ENCODE measurements at regions not wholly inside any gene's neighbourhood (a gene's known extent, or its start where the extent isn't known, plus 50 kb on each side); places are given as distances from the start of the nearest gene placed in this dataset.
"Not testable (repeated sequence)": the region's sequence is repeated elsewhere in the genome, so short reads cannot be mapped to it uniquely, and the experiment has no call there.

GRCh38 chr3:99586701-99587100 is 51.7 kb upstream of the COL8A1 start:
- no peak for DNase-seq (ENCODE audit: low read depth in 2 of 2)

GRCh38 chr3:99579965-99580364 is 58.4 kb upstream of the COL8A1 start:
- DNase-seq (ENCODE audit: low read depth in 2 of 2): no peak

DNA sequence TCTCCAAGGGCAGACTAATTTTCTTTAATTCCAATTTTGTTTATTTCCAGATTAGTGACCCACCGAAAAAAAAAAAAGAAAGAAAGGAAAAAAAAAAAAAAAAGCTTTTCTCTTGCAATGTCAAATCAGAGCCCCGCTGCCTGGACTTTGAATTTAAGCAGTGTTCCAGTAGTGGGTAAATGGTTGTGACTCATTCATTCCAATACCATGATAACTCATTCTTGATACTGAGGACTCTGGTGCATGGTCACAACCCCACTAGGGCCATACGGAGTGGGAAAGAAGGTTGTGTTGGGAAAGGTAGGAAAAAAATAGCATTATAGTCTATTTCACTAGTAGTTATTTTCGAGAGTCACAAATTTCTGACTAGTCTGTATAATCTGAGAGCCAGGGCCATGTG is 59.1 kb upstream of the COL8A1 start:
- DNase-seq (ENCODE audit: low read depth in 2 of 2): no peak

- no peak for DNase-seq (ENCODE audit: low read depth in 2 of 2)
Observed at GRCh38 chr3:99578339-99578970, 59.9 kb upstream of the COL8A1 start.

- no peak for DNase-seq (ENCODE audit: low read depth in 2 of 2)
Observed at GRCh38 chr3:99576904-99577559, 61.4 kb upstream of the COL8A1 start.

- DNase-seq (ENCODE audit: low read depth in 2 of 2): no peak
Observed at GRCh38 chr3:99575683-99576082, 62.7 kb upstream of the COL8A1 start.

DNA sequence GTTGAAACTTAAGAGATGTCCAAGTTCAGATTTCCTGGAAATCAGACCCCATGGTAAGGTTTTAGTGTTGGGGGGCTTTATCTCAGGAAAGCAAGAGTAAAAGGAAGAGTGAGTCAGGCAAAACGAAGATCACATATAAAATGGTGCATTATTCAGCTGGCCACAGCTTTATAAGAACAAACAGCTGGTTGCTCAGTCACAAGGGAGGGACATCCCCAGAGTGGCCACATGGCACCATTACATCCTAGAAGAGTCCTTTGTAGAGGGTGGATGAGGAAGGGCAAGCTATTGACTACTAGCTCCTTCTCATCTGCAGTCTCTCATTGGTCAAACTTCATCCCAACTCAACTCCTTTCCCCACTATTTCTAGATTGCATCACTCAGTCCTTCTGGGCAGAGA is 68.3 kb upstream of the COL8A1 start:
- no peak for DNase-seq (ENCODE audit: low read depth in 2 of 2)

- no peak for DNase-seq (ENCODE audit: low read depth in 2 of 2)
Observed at GRCh38 chr3:99568663-99569335, 69.6 kb upstream of the COL8A1 start.

DNA sequence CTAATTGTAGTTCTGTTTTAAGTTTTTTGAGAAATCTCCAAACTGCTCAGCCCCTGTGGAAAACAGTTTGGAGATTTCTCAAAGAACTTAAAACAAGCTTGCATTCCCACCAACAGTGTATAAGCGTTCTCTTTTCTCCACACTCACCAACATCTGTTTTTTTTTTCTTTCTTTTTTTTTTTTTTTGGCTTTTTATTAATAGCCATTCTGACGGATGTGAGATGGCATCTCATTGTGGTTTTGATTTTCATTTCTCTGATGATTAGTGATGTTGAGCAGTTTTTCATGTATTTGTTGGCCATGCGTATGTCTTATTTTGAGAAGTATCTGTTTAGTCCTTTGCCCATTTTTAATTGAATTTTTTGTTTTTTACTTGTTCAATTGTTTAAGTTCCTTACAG is 73.1 kb upstream of the COL8A1 start:
- DNase-seq (ENCODE audit: low read depth in 2 of 2): no peak

DNA sequence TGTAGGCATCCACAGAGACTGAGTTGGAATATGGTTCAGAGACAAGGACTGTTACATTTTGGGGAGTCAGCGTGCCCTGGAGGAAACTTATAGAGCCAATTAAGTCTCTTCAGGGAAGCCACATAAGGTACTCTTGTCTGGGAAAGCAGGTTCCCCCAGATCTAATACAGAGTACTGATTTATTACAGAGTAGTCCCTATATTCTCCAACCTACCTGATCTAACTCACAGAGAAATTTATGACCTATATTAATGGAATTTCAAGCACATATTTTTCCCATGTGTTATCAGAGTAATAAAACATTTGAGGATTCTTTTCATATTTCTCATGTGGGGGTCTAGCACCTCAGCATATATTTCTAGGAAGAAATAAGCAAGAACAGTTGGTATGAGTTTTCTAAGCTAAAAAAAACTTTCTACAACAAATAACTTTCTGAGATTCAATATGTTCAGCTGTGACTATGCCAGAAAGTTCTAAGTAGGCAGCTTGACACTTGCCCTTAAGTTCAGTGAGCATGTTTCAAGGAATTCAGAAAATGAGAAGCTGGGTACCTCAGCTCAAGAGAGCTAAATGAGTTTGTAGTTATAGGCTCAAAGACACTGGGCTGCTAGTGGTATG is 75.3 kb upstream of the COL8A1 start:
- no peak for DNase-seq (ENCODE audit: low read depth in 2 of 2)

DNA sequence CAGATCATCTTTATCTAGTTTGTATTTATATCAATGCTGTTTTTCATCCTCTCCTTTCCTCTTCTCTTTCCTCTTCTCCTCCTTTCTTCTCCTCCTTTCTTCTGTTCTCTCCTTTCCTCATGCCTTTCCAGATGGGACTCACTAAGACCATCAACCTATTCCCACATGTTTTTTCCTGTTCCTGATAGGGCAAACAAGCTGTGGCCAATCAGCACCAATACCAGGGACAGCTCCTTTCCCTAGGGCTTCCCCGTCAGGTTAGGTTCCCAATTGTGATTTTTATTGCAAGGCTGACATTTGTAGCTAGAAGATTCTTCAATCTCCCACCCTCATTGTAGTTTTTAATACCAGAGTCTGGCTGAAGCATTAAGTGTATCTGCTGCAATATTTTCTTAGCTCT is 76.3 kb upstream of the COL8A1 start:
- DNase-seq (ENCODE audit: low read depth in 2 of 2): no peak

DNA sequence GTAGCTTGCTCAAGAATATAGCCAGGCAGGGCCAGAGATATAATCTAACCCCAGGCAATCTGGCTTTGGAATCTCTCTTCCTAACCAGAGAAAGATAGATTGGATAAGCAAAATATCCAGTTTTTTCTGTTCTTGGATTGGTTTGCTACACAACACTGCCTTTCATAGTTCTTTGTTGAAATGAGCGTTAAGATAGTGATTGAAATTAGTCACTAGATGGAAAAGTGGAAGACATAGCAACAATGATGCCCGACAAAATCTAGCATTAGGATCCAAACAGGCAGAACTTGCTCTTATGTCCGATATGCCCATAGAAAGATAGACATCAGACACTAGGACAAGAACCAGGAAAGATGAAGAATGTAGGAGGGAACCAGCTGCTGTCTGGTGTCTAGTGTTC is 77.3 kb upstream of the COL8A1 start:
- no peak for DNase-seq (ENCODE audit: low read depth in 2 of 2)

DNA sequence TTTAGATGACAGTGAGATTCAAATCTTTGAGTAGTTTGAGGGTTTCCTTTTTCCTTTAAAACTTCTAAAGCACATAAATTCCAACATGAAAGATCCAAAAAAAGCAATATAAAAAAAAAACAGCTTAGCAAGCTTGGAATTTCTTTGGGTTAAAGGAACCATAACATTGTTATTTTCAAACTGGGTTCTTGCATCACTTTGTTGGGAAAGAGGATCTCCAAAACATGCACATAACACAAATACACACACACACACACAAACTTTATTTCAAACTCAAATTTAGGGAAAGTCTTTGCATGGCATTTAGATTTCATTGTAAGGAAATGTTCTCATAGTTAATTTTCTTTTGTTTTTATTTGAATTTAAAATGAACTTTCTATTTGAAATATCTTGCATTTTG is 79.2 kb upstream of the COL8A1 start:
- no peak for DNase-seq (ENCODE audit: low read depth in 2 of 2)

DNA sequence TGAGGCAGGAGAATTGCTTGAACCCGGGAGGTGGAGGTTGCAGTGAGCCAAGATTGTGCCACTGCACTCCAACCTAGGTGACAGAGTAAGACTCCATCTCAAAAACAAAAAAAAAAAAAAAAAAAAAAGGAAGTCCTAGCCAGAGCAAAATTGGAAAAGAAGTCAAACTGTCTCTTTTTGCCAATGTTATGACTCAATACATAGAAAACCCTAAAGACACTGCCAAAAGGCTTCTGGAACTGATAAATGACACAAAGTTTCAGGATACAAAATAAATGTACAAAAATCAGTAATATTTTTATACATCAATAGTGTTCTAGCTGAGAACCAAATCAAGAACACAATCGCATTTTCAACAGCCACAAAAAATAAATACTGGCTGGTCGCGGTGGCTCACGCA is 82.5 kb upstream of the COL8A1 start:
- DNase-seq (ENCODE audit: low read depth in 2 of 2): not testable (repeated sequence)

DNA sequence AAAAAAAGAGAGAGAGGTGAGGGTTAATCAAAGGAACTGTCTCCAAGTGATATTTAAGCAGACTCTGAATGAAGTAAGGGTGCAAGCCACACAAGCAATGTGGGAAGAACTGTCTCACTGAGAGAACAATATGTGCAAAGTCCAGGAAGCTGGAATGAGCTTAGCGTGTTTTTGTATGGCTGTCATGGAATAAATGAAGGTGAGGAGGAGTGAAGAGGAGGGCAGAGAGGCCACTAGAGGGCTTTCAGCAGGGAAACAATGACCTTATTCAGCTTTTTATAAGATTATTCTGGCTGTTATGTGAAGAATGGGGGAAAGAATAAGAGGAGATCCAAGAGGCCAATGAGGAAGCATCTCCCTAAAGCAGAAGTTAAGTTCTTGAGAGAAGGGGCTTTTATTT is 86.9 kb upstream of the COL8A1 start:
- DNase-seq (ENCODE audit: low read depth in 2 of 2): no peak

DNA sequence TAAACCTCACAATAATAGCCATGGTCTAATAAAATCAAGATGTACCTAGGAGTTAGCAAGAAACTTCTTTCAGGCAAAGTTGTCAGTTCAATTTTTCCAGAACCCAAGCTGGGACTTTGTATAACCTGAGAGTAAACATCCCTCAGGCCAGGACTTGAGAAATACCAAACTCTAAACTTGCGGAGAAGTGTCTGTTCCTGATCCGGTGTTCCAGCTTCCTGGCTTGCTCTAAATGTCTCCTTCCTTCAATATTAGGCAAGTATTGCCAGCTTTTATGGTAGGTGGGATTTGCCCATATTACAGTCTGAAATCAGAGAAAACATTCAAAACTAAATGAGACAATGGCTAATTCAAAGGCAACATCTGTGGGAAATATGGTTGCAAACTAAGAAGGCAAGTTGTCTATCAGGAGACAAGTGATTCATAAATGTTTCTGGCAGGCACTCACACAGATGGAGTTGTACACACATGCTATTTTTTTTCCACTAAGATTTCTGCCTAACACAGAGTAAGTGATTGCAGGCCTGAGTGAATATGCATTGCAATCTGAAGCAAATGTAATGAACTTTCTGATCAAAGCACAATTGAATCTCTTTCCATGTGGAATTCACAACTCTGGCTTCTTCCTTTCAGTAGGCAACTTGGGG is 88.3 kb upstream of the COL8A1 start:
- no peak for DNase-seq (ENCODE audit: low read depth in 2 of 2)

DNA sequence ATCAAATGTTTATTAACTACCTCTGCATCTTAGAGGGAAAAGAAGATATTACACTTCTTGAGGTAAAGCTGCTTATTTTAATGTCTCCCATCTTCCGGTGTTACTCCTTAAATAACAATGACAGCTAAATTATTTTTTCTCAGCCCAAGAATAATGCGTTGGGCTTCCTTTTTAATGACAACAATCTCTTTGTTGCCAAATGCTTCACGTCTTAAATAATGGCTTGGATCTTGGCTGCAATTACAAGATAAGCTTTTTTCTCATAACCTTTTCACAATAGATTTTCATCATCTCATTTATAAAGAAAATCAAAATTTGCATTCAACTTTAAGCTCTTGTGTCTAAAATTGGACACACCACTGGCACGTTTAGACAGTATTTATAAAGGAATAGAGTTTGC is 89.2 kb upstream of the COL8A1 start:
- DNase-seq (ENCODE audit: low read depth in 2 of 2): no peak

DNA sequence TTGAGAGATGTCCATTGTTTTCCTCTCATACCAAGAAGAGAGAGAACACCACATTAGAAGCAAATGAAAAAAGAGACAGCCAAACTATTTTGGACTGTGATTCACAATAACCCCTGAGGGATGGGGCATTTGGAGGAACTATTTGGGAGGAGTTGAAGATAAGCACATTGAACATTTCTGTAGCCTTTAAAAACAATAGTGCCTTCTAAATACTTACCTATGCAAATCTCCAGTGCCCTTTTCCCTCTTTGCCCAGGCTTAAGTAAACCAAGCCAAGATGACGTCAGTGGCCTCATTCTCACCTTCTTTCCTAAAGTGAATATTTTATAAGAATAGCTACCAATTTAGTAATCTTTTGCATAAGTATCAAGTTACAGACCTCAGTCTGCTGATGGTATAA is 89.7 kb upstream of the COL8A1 start:
- DNase-seq (ENCODE audit: low read depth in 2 of 2): no peak

- no peak for DNase-seq (ENCODE audit: low read depth in 2 of 2)
Observed at GRCh38 chr3:99545941-99546580, 92.3 kb upstream of the COL8A1 start.

DNA sequence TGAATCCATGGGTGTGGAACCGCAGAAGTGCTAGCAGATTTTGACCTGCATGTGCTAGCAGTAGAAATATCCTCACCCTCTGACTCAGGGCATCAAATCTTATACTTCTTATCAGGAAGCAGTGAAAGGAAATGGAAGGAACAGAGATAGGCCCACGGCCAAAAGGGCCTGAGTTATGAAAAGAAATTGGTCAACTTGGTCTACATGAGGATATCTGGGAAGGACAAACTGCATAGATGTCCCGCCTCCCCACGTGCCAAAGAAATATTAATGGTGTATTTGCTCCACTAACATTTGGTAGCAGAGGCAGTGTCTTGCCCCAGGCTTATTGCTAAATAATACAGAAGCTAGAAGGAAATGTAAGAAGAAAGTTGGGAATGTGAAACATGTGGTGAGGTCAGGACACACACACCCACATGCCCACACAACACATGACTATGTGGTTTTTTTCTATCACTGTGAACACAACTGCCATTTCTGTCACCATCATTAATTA is 93.6 kb upstream of the COL8A1 start:
- no peak for DNase-seq (ENCODE audit: low read depth in 2 of 2)

DNA sequence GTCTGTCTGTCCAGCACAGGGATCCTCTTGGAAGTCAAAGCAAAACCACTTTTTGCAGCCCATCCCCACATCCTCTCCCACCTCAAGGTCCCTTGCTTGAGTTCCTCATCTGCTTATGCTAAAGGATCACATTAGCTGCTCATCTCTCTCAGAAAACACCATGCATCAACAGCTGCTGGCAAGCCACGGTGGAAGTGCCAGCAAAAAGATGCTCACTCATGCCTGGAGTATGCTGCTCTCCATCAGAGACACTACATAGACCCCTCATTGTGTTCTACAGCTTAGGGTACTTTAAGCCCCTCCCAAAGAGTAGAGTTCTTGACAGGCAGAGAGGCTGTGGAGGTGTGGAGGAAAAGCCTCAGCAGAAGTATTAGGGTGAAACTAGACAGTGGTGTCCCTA is 94.6 kb upstream of the COL8A1 start:
- no peak for DNase-seq (ENCODE audit: low read depth in 2 of 2)
